GM12872 (cell line): ENCODE measurements at regions not wholly inside any gene's neighbourhood (a gene's known extent, or its start where the extent isn't known, plus 50 kb on each side); places are given as distances from the start of the nearest gene placed in this dataset.

Experiments
- CTCF ChIP-seq: IDR thresholded peaks from 3 replicates; pipeline ENCODE4 v1.5.1; 2011; ENCODE audit warnings: low read depth, mild to moderate bottlenecking, low read length, moderate library complexity; ENCODE audit not compliant: insufficient read depth

- no peak for TF ChIP-seq CTCF
These were observed 568.2 kb upstream of the CCDC54 start for GRCh38 chr3:106809041-106809440.

- no peak for TF ChIP-seq CTCF
These were observed 567.5 kb upstream of the CCDC54 start for GRCh38 chr3:106809623-106810299.

GRCh38 chr3:106810300-106810875 lies 566.9 kb upstream of the CCDC54 start:
- TF ChIP-seq CTCF: no peak

GRCh38 chr3:106811376-106811775 lies 565.9 kb upstream of the CCDC54 start:
- TF ChIP-seq CTCF: no peak

- no peak for TF ChIP-seq CTCF
These were observed 563.5 kb upstream of the CCDC54 start for GRCh38 chr3:106813742-106814141.

- TF ChIP-seq CTCF: no peak
These were observed 563.0 kb upstream of the CCDC54 start for GRCh38 chr3:106814231-106814630.

- no peak for TF ChIP-seq CTCF
These were observed 560.4 kb upstream of the CCDC54 start for GRCh38 chr3:106816838-106817237.
